ENCODE measurements at regions not wholly inside any gene's neighbourhood (a gene's known extent, or its start where the extent isn't known, plus 50 kb on each side); places are given as distances from the start of the nearest gene placed in this dataset.
"Not testable (repeated sequence)": the region's sequence is repeated elsewhere in the genome, so short reads cannot be mapped to it uniquely, and the experiment has no call there.

DNA sequence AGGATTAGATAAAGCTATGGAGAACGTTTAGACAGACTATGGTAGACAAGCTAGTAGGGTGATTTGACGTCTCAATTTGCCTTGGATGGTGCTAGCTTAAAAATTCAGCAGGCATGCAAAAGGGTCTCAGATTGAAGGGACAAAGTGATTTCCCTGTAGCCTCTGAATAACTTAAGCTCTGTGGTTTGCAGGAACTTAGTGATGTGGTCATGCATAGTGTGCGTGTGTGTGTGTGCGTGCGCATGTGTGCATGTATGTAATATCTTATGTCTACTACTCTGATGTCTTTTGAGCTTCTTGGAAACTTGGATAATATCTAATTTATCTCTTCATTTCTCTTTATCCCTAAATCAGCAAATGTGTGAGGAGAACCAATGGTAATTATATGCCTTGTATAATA lies 183.6 kb upstream of the TNC start:
- no peak for DNase-seq (ENCODE audit: low read depth, low spot score)

DNA sequence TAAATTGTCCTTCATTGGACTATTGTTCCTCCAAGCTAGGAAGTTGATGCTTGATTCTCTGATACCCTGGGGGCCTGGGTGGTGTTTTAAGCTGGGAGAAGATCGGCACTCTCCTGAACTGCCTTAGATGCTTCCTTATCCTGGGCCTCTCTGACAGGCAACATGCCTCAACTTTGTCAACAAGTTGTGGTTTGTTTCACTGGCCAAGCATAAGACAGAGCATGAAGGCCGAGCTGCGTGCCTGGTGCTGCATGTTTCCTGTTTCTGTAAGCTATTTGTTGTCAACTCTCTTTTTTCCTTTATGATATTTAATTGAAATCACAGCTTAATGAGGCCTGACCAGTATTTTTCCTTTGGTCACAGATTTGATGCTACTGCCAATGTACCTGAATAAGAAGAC lies 187.6 kb upstream of the TNC start:
- peak; percentile 18 for DNase-seq (ENCODE audit: low read depth, low spot score)

- no peak for DNase-seq (ENCODE audit: low read depth, low spot score)
Measured at GRCh38 chr9:115306865-115307264, 188.9 kb upstream of the TNC start.

- DNase-seq (ENCODE audit: low read depth, low spot score) = no peak
Measured at GRCh38 chr9:115313545-115313944, 195.6 kb upstream of the TNC start.

- DNase-seq (ENCODE audit: low read depth, low spot score) = no peak
Measured at GRCh38 chr9:115326461-115326860, 208.5 kb upstream of the TNC start.

GRCh38 chr9:115327436-115328122 lies 209.6 kb upstream of the TNC start:
- DNase-seq (ENCODE audit: low read depth, low spot score) = no peak

DNA sequence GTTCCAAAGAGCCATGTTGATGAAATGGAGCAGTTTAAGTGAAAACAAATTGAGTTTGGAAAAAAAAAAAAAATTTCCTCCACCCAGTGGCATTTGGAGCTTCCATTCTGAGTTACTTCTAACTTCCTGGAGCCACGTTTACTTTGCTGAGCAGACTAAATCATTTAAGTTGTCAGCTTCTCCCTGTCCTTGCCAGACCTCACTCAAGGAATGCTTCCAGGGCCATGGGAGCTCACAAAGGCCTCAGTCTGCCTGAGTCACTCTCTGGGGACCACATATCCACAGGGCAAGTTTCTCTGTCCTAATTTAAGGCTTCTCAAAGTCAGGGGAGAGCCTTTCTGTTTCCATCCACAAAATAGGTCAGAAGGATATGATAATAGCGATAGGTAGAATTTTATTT lies 210.3 kb upstream of the TNC start:
- peak; percentile 82 for DNase-seq (ENCODE audit: low read depth, low spot score)

DNA sequence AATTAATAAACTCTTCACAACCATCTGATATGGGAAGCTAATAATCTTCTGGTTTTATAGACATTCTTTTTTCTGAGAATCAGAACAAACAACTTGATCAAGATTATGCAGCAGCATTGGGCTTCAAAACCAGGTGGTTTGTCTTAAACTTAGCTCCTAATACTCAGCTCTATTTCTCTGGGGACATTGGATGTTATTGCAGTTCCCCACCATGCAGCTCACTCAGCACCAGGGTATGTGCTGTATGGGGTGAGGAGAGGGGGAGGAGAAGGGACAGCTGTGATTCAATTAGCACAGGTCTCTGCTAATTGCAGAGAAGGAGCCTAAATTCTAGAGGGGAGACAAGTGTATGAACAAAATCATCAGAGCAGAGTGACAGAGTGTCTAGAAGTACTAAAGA lies 210.7 kb upstream of the TNC start:
- no peak for DNase-seq (ENCODE audit: low read depth, low spot score)

DNA sequence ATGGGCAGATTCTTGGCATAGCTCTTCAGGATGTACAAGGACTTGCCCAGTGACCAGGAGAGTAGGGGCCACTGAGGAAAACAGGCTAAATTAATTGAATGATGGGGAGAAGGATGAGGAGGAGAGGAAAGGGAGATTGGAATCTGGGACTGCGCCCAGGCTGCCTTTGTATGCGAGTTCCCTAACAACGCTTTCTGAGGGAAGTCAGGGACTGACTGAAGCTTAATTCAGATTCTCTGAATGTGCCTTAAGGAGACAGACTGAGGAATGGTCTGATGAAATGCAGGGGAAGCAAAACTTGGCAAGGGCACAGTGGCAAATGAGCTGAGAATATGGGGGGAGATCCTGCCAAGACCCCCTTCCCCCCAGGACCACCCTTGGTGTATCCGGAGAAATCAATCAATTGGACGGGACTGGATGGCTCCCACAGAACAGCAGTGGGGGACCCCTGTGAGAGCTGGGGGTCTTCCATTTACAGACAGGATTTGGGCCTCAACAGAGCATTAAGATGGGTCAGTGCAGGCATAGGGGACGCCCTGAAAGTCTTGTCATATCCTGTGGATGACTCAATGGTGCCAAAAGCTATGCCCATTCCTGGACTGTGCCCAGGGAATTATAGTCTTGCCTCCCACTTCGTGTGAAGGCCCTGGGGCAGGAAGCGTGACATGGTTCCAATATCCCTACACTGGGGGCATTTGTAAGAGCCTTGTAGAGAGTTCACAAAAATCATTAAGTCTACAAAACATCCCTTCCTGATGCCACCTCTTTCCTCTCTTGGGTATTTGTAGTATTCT lies 215.5 kb upstream of the TNC start:
- peak; percentile 5 for DNase-seq (ENCODE audit: low read depth, low spot score)

- no peak for DNase-seq (ENCODE audit: low read depth, low spot score)
Measured at GRCh38 chr9:115335439-115335838, 217.5 kb upstream of the TNC start.

DNA sequence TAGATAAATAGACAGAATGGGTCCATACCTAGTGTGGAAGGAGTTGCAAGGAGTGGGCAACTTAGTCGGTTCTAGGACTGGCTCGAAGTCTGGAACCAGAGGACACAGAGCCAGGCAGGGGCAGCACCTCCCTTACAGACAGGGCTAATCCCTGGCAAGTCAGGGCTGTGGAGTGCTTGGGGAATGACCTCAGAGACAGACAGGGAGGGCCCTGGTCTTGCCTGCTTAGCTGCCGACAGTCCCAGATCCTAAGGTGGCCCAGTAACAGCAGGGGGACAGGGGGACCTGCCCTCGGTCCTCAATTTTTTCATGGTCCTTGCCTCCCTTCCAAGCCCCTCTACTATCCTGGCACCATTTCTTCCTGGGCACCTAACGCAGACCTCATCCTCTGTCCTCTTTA lies 222.4 kb upstream of the TNC start:
- DNase-seq (ENCODE audit: low read depth, low spot score) = no peak

DNA sequence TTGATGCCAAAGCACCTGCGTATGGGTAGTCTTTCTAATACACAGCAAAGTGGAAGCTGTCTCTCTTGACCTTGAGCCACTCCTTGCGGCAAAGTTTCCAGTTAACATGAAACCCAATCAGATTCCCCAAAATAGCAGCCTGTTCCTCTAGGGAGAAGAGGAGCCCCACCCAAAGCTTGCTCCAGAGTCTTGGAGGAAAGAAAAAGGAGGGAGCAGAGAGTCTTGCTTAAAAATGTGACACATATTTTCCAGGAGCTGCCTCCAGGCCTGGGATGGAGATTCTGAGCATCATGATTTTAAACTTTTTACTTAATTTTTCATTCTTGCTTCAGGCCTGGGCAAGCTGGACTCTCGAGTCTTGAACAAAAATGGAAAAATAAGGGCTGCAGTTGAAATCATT lies 223.5 kb upstream of the TNC start:
- no peak for DNase-seq (ENCODE audit: low read depth, low spot score)

DNA sequence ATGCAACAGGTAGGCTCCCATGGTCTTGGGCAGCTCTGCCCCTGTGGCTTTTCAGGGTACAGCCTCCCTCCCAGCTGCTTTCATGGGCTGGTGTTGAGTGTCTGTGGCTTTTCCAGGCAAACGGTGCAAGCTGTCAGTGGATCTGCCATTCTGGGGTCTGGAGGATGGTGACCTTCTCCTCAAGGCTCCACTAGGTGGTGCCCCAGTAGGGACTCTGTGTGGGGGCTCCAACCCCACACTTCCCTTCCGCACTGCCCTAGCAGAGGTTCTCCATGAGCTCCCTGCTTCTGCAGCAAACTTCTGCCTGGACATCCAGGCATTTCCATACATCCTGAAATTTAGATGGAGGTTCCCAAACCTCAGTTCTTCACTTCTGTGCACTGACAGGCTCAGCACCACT lies 229.8 kb upstream of the TNC start:
- not testable (repeated sequence) for DNase-seq (ENCODE audit: low read depth, low spot score)

DNA sequence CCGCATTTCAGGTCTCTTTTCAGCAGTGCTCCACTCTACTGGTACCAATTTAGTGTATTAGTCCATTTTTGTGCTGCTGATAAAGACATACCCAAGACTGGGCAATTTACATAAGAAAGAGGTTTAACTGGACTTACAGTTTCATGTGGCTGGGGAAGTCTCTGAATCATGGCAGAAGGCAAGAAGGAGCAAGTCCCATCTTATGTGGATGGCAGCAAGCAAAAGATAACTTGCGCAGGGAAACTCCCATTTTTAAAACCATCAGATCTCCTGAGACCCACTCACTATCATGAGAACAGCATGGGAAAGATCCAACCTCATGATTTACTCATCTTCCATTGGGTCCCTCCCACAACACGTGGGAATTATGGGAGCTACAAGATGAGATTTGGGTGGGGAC lies 231.0 kb upstream of the TNC start:
- DNase-seq (ENCODE audit: low read depth, low spot score) = not testable (repeated sequence)

DNA sequence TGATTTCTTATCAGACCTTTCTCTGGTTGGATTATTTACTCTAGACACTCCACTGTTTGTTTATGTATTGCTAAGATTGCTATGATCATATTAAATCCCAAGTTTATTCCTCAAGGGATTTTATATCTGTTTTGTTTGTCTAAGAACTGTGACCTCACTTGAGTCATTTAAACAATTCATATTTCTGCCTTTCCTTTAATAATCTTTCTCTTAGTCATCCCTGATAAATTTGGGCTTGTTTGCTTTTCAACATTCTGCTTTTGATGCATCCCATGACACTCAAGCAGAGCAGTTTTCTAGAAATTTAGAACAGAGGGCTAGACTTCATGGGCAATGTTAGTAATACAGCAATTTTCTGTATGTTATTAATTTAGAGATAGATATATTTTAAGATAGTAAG lies 231.6 kb upstream of the TNC start:
- DNase-seq (ENCODE audit: low read depth, low spot score) = no peak

DNA sequence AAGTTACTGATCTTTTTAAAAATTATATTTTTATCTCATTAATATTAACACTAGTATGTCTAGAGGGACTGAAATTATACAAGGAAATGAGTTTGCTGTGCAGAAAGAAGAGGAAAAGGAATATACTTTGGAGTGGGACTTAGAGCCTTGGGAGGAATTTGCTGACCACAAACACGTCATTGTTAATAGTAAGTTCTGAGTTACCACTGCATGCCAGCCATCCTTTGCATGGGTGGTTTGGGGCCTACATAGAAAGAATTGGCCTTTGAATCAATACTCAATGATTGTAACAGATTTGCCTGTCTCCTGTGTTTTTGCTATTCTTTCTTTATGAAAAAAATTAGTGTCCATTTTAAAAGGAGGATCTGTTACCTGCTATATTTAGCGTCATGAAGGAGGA lies 232.6 kb upstream of the TNC start:
- DNase-seq (ENCODE audit: low read depth, low spot score) = peak; percentile 36

DNA sequence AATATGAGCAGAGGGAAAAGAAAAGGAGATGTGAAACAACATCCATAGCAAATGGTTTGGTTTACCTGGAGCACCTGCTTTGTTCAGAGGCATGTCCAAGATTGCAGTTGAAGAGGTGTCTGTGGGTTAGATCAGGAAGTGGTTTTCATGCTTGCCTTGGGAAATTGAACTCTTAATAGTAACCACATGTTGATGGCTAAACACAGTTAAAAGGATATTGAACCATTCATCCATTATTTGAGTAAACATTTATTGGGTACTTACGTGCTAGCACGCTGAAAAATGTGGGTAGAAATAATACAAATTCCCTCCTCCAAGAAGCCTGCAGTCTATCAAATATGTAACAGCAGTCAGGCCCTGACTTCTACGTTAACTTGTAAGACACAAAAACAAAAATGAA lies 235.7 kb upstream of the TNC start:
- DNase-seq (ENCODE audit: low read depth, low spot score) = no peak

DNA sequence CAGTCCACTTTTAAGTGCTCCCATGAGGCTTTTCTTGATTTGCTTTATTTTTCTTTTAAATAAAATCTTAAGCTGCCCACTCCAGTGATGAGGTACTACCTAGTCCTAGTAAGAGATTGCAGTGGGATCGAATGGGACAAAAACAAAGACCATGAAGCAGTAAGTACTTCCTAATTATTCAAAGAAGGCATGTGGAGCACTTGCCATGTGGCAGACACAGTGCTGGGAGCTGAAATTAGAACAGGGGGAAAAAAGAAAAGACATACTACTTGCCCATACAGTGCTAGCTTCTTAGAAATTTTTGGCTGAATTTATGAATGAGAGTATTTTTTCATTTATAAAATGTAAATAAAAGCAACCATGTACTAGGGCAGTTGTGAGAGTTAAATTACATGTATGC lies 239.9 kb upstream of the TNC start:
- DNase-seq (ENCODE audit: low read depth, low spot score) = no peak

DNA sequence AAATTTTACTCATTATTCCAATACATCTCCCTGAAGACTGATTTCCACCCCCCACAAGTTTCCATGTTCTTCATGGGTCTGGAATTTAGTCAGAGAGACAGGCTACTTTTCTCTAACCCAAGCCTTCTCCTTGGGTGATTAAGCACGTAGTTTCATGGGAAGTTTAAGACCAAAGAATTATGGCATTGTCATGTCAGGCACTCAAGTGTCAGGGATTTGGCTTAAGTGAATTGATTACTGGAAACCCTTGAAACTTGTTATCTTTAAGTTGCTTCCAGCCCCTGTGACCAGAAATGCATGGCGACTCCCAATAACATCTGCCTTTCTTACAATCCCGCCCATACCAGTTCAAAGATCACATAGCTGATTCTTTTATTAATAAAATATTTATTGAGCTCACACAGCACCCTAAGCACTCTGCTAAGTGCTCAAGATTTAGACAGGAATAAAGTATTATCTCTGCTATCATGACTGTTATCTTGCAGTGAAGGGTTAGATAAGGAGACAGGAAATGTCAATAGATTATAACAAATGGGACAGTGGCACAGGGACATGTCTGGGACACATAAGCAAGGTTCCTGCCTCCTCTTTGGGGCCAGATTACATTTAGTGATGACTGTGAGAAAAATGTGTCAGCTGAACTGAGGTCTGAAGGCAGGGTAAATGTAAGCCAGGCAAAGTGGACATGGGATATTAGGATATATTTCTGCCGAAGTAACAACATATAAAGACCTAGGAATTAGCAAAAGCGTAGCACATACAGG lies 241.2 kb upstream of the TNC start:
- no peak for DNase-seq (ENCODE audit: low read depth, low spot score)

GRCh38 chr9:115360122-115360521 lies 242.2 kb upstream of the TNC start:
- no peak for DNase-seq (ENCODE audit: low read depth, low spot score)

DNA sequence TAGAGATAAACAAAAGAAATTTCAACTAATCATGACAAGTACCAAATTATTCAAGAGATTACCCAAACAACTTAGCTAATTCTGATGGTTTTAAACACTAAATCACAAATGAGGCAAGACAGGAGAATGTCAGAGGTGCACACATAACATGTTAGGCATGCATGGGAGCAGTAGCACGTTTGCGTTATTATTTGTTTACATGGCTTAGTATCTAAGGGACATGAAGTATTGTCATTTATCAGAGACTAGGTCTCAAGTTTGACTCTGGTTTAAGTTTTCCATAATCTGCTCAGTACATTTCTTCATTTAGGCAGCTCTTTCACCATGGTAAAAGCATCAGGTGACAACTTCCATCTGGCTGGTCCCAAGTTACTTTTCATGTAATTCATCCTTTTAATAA lies 244.1 kb upstream of the TNC start:
- DNase-seq (ENCODE audit: low read depth, low spot score) = no peak

GRCh38 chr9:115362640-115363039 lies 244.7 kb upstream of the TNC start:
- DNase-seq (ENCODE audit: low read depth, low spot score) = no peak

GRCh38 chr9:115364991-115365390 lies 247.0 kb upstream of the TNC start:
- DNase-seq (ENCODE audit: low read depth, low spot score) = peak; percentile 7
